Liver (tissue), 8 donors: ENCODE measurements at regions not wholly inside any gene's neighbourhood (a gene's known extent, or its start where the extent isn't known, plus 50 kb on each side); places are given as distances from the start of the nearest gene placed in this dataset.

Experiments used
- DNase-seq: peaks from one replicate; pipeline ENCODE4 v3.0.0-alpha.2; 2017; ENCODE audit warnings: low spot score
- H3K27ac ChIP-seq, 2 donors: one replicate each; pipeline ENCODE4 v1.7.0; 2013; ENCODE audit warnings: inconsistent platforms in 2 of 2, low read length in 2 of 2, control low read depth in 1 of 2, low read depth in 1 of 2, mild to moderate bottlenecking in 1 of 2
- H3K27me3 ChIP-seq, 4 donors: one replicate each; pipeline versions ENCODE4 v1.6.1 to v1.7.0; 2013; ENCODE audit warnings: low read length in 3 of 4, inconsistent platforms in 1 of 4, mild to moderate bottlenecking in 1 of 4, moderate library complexity in 1 of 4; ENCODE audit not compliant: control insufficient read depth in 4 of 4, insufficient read depth in 4 of 4
- H3K36me3 ChIP-seq, 4 donors: one replicate each; pipeline versions ENCODE4 v1.6.1 to v1.7.0; 2013; ENCODE audit warnings: low read length in 3 of 4, mild to moderate bottlenecking in 3 of 4, low read depth in 1 of 4, moderate library complexity in 1 of 4; ENCODE audit not compliant: control insufficient read depth in 4 of 4, insufficient read depth in 3 of 4
- H3K4me1 ChIP-seq, 4 donors: one replicate each; pipeline versions ENCODE4 v1.6.1 to v1.7.0; 2013; ENCODE audit warnings: low read length in 3 of 4, mild to moderate bottlenecking in 3 of 4, moderate library complexity in 1 of 4; ENCODE audit not compliant: control insufficient read depth in 4 of 4, insufficient read depth in 4 of 4
- H3K4me3 ChIP-seq, 3 donors: one replicate each; pipeline versions ENCODE4 v1.6.1 to v1.7.0; 2013; ENCODE audit warnings: low read length in 3 of 3, control low read depth in 1 of 3, low read depth in 1 of 3, mild to moderate bottlenecking in 1 of 3
- H3K9ac ChIP-seq, 2 donors: one replicate each; pipeline ENCODE4 v1.7.0; 2013; ENCODE audit warnings: low read length in 2 of 2, mild to moderate bottlenecking in 2 of 2, moderate library complexity in 2 of 2, control low read depth in 1 of 2, low read depth in 1 of 2
- H3K9me3 ChIP-seq, 4 donors: one replicate each; pipeline versions ENCODE4 v1.6.1 to v1.7.0; 2013; ENCODE audit warnings: low read length in 3 of 4; ENCODE audit not compliant: control insufficient read depth in 4 of 4
- EGR1 ChIP-seq, 2 donors: IDR thresholded peaks; 2 replicates each; pipeline ENCODE4 v1.6.1; 2016 to 2018; ENCODE audit warnings: antibody characterized with exemption in 2 of 2, low read depth in 2 of 2
- FOXA1 ChIP-seq: IDR thresholded peaks from 2 replicates; pipeline ENCODE4 v1.6.1; 2016; ENCODE audit warnings: antibody characterized with exemption
- FOXA2 ChIP-seq: IDR thresholded peaks from 2 replicates; pipeline ENCODE4 v1.6.1; 2016; ENCODE audit warnings: antibody characterized with exemption
- GABPA ChIP-seq, 2 donors: IDR thresholded peaks in 1 of 2; conservative IDR thresholded peaks in 1 of 2; 2 replicates each; pipeline ENCODE4 v1.6.1; 2016; ENCODE audit warnings: antibody characterized with exemption in 2 of 2, mild to moderate bottlenecking in 1 of 2, moderate library complexity in 1 of 2
- HNF4A ChIP-seq, 2 donors: conservative IDR thresholded peaks; 2 replicates each; pipeline ENCODE4 v1.6.1; 2016; ENCODE audit warnings: antibody characterized with exemption in 2 of 2, mild to moderate bottlenecking in 2 of 2
- HNF4G ChIP-seq: IDR thresholded peaks from 2 replicates; pipeline ENCODE4 v1.6.1; 2016; ENCODE audit warnings: antibody characterized with exemption
- JUND ChIP-seq, 2 donors: IDR thresholded peaks; 2 replicates each; pipeline ENCODE4 v1.6.1; 2016; ENCODE audit warnings: antibody characterized with exemption in 2 of 2
- NR2F2 ChIP-seq: IDR thresholded peaks from 2 replicates; pipeline ENCODE4 v1.6.1; 2016; ENCODE audit warnings: antibody characterized with exemption
- RAD21 ChIP-seq, 2 donors: IDR thresholded peaks; 2 replicates each; pipeline ENCODE4 v1.6.1; 2016; ENCODE audit warnings: antibody characterized with exemption in 2 of 2, mild to moderate bottlenecking in 2 of 2
- RXRA ChIP-seq, 2 donors: IDR thresholded peaks; 2 replicates each; pipeline ENCODE4 v1.6.1; 2017 to 2018; ENCODE audit warnings: antibody characterized with exemption in 2 of 2, mild to moderate bottlenecking in 1 of 2
- SP1 ChIP-seq: IDR thresholded peaks from 2 replicates; pipeline ENCODE4 v1.6.1; 2018; ENCODE audit warnings: antibody characterized with exemption, mild to moderate bottlenecking
- TAF1 ChIP-seq: conservative IDR thresholded peaks from 2 replicates; pipeline ENCODE4 v1.6.1; 2016; ENCODE audit warnings: antibody characterized with exemption, mild to moderate bottlenecking
- YY1 ChIP-seq: IDR thresholded peaks from 2 replicates; pipeline ENCODE4 v1.6.1; 2016; ENCODE audit warnings: antibody characterized with exemption, mild to moderate bottlenecking
- WGBS: extraction: QIAGEN DNeasy Blood & Tissue Kit; methylation state at CpG from one replicate; pipeline ENCODE4 v1.1.7; 2013; 5-methylcytosine and 5-hydroxymethylcytosine counted together
- TF ChIP-seq, protein P1 (sequence below): IDR thresholded peaks from 2 replicates; pipeline ENCODE4 v1.6.1; 2016; ENCODE audit warnings: antibody characterized with exemption
- TF ChIP-seq, protein P2 (sequence below): IDR thresholded peaks from 2 replicates; pipeline ENCODE4 v1.6.1; 2016; ENCODE audit warnings: antibody characterized with exemption, mild to moderate bottlenecking
- TF ChIP-seq, protein P3 (sequence below): IDR thresholded peaks from 2 replicates; pipeline ENCODE4 v1.6.1; 2016; ENCODE audit warnings: antibody characterized with exemption
- TF ChIP-seq, protein P4 (sequence below): IDR thresholded peaks from 2 replicates; pipeline ENCODE4 v1.6.1; 2016; ENCODE audit warnings: antibody characterized with exemption
- TF ChIP-seq, protein P5 (sequence below): fragments of 150-350 bp; IDR thresholded peaks from 2 replicates; pipeline ENCODE4 v1.5.1; 2017; ENCODE audit warnings: improper control_type of control experiment, low read depth, low read length; ENCODE audit not compliant: missing input control
- donor health status: healthy.
- donor health status: healthy.
- donor health status: healthy.
- donor health status: healthy.
- donor health status: healthy.

DNA sequence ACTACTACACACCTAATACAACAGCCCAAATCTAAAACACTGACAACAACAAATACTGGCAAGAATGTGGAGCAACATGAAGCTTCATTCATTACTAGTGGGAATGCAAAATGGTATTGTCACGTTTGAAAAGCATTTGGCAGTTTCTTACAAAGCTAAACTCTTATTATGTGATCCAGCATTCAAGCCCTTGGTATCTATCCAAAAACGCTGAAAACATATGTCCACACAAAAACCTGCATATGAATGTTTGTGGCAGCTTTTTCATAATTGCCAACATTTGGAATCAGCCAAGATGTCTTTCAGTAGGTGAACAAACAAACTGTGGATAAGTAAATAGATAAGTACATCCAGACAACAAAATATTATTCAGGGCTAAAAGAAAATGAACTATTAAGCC lies 501.1 kb upstream of the KIF2B start:
- WGBS, result 56% methylated on average over 2 of the region's 2 CpGs
- no peak overlapping the region for H3K4me3 ChIP-seq
- no peaks in the 10 kb centered on the region for H3K27me3 ChIP-seq
- no peaks in the 10 kb centered on the region for H3K36me3 ChIP-seq
- no peak overlapping the region for H3K9ac ChIP-seq
- H3K9me3 ChIP-seq, result peaks cover 0 to 3% (median 0%) of the 10 kb centered on the region in 4 donors
- no peak overlapping the region for H3K27ac ChIP-seq
- DNase-seq, result no peak
- TF ChIP-seq, protein P1, sequence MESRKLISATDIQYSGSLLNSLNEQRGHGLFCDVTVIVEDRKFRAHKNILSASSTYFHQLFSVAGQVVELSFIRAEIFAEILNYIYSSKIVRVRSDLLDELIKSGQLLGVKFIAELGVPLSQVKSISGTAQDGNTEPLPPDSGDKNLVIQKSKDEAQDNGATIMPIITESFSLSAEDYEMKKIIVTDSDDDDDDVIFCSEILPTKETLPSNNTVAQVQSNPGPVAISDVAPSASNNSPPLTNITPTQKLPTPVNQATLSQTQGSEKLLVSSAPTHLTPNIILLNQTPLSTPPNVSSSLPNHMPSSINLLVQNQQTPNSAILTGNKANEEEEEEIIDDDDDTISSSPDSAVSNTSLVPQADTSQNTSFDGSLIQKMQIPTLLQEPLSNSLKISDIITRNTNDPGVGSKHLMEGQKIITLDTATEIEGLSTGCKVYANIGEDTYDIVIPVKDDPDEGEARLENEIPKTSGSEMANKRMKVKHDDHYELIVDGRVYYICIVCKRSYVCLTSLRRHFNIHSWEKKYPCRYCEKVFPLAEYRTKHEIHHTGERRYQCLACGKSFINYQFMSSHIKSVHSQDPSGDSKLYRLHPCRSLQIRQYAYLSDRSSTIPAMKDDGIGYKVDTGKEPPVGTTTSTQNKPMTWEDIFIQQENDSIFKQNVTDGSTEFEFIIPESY, result no peak
- TF ChIP-seq HNF4G (no peak), FOXA1 (no peak), FOXA2 (no peak), HNF4A (conservative IDR thresholded peaks at IDR 0.05) (no peak), TAF1 (no peak), JUND (IDR thresholded peaks at IDR 0.05) (no peak), RAD21 (IDR thresholded peaks at IDR 0.05) (no peak), YY1 (no peak), NR2F2 (no peak), GABPA (IDR thresholded peaks at IDR 0.05 in 1 of 2, conservative IDR thresholded peaks at IDR 0.05 in 1 of 2) (no peak), EGR1 (IDR thresholded peaks at IDR 0.05; ENCODE audit: low read depth in 2 of 2) (no peak), RXRA (IDR thresholded peaks at IDR 0.05) (no peak), SP1 (no peak)
- TF ChIP-seq, protein P2, sequence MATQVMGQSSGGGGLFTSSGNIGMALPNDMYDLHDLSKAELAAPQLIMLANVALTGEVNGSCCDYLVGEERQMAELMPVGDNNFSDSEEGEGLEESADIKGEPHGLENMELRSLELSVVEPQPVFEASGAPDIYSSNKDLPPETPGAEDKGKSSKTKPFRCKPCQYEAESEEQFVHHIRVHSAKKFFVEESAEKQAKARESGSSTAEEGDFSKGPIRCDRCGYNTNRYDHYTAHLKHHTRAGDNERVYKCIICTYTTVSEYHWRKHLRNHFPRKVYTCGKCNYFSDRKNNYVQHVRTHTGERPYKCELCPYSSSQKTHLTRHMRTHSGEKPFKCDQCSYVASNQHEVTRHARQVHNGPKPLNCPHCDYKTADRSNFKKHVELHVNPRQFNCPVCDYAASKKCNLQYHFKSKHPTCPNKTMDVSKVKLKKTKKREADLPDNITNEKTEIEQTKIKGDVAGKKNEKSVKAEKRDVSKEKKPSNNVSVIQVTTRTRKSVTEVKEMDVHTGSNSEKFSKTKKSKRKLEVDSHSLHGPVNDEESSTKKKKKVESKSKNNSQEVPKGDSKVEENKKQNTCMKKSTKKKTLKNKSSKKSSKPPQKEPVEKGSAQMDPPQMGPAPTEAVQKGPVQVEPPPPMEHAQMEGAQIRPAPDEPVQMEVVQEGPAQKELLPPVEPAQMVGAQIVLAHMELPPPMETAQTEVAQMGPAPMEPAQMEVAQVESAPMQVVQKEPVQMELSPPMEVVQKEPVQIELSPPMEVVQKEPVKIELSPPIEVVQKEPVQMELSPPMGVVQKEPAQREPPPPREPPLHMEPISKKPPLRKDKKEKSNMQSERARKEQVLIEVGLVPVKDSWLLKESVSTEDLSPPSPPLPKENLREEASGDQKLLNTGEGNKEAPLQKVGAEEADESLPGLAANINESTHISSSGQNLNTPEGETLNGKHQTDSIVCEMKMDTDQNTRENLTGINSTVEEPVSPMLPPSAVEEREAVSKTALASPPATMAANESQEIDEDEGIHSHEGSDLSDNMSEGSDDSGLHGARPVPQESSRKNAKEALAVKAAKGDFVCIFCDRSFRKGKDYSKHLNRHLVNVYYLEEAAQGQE, result no peak
- TF ChIP-seq, protein P3, sequence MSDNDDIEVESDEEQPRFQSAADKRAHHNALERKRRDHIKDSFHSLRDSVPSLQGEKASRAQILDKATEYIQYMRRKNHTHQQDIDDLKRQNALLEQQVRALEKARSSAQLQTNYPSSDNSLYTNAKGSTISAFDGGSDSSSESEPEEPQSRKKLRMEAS, result no peak
- TF ChIP-seq, protein P4, sequence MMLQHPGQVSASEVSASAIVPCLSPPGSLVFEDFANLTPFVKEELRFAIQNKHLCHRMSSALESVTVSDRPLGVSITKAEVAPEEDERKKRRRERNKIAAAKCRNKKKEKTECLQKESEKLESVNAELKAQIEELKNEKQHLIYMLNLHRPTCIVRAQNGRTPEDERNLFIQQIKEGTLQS, result no peak
- TF ChIP-seq, protein P5, sequence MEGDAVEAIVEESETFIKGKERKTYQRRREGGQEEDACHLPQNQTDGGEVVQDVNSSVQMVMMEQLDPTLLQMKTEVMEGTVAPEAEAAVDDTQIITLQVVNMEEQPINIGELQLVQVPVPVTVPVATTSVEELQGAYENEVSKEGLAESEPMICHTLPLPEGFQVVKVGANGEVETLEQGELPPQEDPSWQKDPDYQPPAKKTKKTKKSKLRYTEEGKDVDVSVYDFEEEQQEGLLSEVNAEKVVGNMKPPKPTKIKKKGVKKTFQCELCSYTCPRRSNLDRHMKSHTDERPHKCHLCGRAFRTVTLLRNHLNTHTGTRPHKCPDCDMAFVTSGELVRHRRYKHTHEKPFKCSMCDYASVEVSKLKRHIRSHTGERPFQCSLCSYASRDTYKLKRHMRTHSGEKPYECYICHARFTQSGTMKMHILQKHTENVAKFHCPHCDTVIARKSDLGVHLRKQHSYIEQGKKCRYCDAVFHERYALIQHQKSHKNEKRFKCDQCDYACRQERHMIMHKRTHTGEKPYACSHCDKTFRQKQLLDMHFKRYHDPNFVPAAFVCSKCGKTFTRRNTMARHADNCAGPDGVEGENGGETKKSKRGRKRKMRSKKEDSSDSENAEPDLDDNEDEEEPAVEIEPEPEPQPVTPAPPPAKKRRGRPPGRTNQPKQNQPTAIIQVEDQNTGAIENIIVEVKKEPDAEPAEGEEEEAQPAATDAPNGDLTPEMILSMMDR, result no peak
- H3K4me1 ChIP-seq, result no peaks in the 10 kb centered on the region
